DOHH2 (cell line): ENCODE measurements at regions not wholly inside any gene's neighbourhood (a gene's known extent, or its start where the extent isn't known, plus 50 kb on each side); places are given as distances from the start of the nearest gene placed in this dataset.

Experiments
- EZH2phosphoT487 ChIP-seq: fragments of 200-600 bp; sonication (generic); IDR thresholded peaks from 2 replicates; pipeline ENCODE4 v1.6.1; 2017; ENCODE audit warnings: borderline replicate concordance, mild to moderate bottlenecking, antibody characterized with exemption, low read length, moderate library complexity, mixed read lengths
- TF ChIP-seq, protein P1 (sequence below): fragments of 200-600 bp; sonication (generic); IDR thresholded peaks from one replicate; pipeline ENCODE4 v1.5.1; 2014; ENCODE audit warnings: antibody characterized with exemption, mild to moderate bottlenecking, low read depth, low read length; ENCODE audit not compliant: poor library complexity, severe bottlenecking

DNA sequence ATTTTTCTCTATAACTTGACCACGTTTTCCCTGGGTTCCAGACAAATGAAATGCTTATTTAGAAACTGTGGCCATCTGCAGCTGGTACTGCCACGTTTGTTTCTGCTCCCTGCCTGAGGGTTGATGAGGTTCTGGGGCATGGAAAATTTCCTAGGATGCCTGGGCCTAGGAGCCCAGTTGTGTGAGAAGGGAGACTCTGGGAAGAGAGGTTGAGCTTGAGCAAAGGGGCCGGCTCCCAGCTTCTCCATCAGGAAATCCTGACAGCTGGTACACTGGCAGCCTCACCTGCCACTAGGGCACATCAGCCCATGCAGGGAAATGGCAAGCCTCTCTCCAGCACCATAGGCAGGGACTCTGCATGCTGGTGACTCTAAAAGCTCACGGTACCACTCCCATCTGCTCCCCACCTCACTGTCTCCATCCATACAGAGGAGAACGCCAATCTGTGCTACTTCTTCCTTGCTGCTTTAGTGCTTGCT, 165.4 kb upstream of the PPP2R3A start:
- TF ChIP-seq, protein P1, sequence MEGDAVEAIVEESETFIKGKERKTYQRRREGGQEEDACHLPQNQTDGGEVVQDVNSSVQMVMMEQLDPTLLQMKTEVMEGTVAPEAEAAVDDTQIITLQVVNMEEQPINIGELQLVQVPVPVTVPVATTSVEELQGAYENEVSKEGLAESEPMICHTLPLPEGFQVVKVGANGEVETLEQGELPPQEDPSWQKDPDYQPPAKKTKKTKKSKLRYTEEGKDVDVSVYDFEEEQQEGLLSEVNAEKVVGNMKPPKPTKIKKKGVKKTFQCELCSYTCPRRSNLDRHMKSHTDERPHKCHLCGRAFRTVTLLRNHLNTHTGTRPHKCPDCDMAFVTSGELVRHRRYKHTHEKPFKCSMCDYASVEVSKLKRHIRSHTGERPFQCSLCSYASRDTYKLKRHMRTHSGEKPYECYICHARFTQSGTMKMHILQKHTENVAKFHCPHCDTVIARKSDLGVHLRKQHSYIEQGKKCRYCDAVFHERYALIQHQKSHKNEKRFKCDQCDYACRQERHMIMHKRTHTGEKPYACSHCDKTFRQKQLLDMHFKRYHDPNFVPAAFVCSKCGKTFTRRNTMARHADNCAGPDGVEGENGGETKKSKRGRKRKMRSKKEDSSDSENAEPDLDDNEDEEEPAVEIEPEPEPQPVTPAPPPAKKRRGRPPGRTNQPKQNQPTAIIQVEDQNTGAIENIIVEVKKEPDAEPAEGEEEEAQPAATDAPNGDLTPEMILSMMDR = no peak
- no peak for TF ChIP-seq EZH2phosphoT487
